ENCODE measurements at regions not wholly inside any gene's neighbourhood (a gene's known extent, or its start where the extent isn't known, plus 50 kb on each side); places are given as distances from the start of the nearest gene placed in this dataset.
"Not testable (repeated sequence)": the region's sequence is repeated elsewhere in the genome, so short reads cannot be mapped to it uniquely, and the experiment has no call there.

DNA sequence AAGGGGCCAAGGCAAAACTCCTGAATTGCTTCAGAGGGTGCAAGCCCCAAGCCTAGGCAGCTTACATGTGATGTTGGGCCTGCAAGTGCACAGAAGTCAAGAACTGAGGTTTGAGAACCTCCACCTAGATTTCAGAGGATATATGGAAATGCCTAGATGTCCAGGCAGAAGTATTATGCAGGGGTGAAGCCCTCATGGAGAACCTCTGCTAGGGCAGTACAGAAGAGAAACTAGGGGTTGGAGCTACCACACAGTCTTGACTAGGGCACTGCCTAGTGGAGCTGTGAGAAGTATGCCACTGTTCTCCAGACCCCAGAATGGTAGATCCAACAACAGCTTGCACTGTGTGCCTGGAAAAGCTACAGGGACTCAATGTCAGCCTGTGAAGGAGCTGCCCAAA, 179.7 kb upstream of the GJE1 start:
- TF ChIP-seq ZFX (IDR thresholded peaks at IDR 0.05; ENCODE audit: borderline replicate concordance) (no peak), CTCF (IDR thresholded peaks at IDR 0.05) (no peak)

GRCh38 chr6:141946502-141946901, 186.2 kb upstream of the GJE1 start:
- no peak overlapping the region for H3K27ac ChIP-seq
- no peak for TF ChIP-seq ZFX (IDR thresholded peaks at IDR 0.05; ENCODE audit: borderline replicate concordance)
- TF ChIP-seq CTCF (IDR thresholded peaks at IDR 0.05), result no peak

More for the DNA sequence above, 179.7 kb upstream of the GJE1 start:
- H3K27ac ChIP-seq, result no peak overlapping the region

GRCh38 chr6:141938664-141939063, 194.1 kb upstream of the GJE1 start:
- no peak for TF ChIP-seq CTCF (IDR thresholded peaks at IDR 0.05)

GRCh38 chr6:141932685-141933084, 200.0 kb upstream of the GJE1 start:
- TF ChIP-seq ZFX (IDR thresholded peaks at IDR 0.05; ENCODE audit: borderline replicate concordance) (no peak), CTCF (IDR thresholded peaks at IDR 0.05) (no peak)
- H3K27ac ChIP-seq, result no peak overlapping the region

More at GRCh38 chr6:141938664-141939063, 194.1 kb upstream of the GJE1 start:
- no peak overlapping the region for H3K27ac ChIP-seq

GRCh38 chr6:141926200-141926900, 206.4 kb upstream of the GJE1 start:
- H3K27ac ChIP-seq, result not testable (repeated sequence)

DNA sequence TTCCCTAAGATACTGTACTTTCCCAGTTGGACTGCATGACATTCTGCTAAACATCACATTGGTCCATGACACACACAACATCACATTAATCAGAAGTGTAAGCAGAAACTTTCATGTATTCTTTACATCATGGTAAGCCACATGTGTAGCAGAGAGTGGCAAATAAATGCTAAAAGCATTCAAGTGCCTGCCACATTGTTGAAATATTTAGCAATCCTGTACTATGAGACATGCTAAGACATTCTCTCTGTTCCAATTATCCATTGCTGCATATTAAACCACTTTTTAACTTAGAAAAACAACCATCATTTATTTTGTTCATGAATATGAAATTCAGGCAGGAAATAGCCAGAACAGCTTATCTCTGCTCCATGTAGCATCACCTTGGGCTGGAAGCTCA, 207.7 kb upstream of the GJE1 start:
- TF ChIP-seq CTCF (IDR thresholded peaks at IDR 0.05) (no peak), ZFX (IDR thresholded peaks at IDR 0.05; ENCODE audit: borderline replicate concordance) (no peak)
- no peak overlapping the region for H3K27ac ChIP-seq

GRCh38 chr6:141922898-141923297, 209.8 kb upstream of the GJE1 start:
- TF ChIP-seq CTCF (IDR thresholded peaks at IDR 0.05) (no peak), ZFX (IDR thresholded peaks at IDR 0.05; ENCODE audit: borderline replicate concordance) (no peak)

DNA sequence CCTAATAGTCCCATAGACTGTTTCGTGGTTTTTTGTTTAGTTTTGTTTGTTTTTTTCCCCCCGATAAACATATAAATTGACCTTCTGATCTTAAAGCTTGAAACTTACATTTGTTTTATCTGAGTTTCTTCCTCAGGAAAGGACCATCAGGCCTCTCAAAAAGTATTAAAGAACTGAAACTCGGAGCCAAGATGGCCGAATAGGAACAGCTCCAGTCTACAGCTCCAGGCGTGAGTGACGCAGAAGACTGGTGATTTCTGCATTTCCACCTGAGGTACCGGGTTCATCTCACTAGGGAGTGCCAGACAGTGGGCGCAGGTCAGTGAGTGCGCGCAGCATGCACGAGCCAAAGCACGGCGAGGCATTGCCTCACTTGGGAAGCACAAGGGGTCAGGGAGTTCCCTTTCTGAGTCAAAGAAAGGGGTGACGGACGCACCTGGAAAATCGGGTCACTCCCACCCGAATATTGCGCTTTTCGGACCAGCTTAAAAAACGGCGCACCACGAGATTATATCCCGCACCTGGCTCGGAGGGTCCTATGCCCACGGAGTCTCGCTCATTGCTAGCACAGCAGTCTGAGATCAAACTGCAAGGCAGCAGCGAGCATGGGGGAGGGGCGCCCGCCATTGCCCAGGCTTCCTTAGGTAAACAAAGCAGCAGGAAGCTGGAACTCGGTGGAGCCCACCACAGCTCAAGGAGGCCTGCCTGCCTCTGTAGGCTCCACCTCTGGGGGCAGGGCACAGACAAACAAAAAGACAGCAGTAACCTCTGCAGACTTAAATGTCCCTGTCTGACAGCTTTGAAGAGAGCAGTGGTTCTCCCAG, 215.8 kb upstream of the GJE1 start:
- H3K27ac ChIP-seq, result not testable (repeated sequence)

More at GRCh38 chr6:141922898-141923297, 209.8 kb upstream of the GJE1 start:
- H3K27ac ChIP-seq, result no peak overlapping the region
